NCI-H128 (cell line): ENCODE measurements at regions not wholly inside any gene's neighbourhood (a gene's known extent, or its start where the extent isn't known, plus 50 kb on each side); places are given as distances from the start of the nearest gene placed in this dataset.
"Not testable (repeated sequence)": the region's sequence is repeated elsewhere in the genome, so short reads cannot be mapped to it uniquely, and the experiment has no call there.

Experiments used
- DNase-seq: peaks from one replicate; lab custom pipeline; 2025; ENCODE audit not compliant: unreplicated experiment; lab: John Stamatoyannopoulos, UW

DNA sequence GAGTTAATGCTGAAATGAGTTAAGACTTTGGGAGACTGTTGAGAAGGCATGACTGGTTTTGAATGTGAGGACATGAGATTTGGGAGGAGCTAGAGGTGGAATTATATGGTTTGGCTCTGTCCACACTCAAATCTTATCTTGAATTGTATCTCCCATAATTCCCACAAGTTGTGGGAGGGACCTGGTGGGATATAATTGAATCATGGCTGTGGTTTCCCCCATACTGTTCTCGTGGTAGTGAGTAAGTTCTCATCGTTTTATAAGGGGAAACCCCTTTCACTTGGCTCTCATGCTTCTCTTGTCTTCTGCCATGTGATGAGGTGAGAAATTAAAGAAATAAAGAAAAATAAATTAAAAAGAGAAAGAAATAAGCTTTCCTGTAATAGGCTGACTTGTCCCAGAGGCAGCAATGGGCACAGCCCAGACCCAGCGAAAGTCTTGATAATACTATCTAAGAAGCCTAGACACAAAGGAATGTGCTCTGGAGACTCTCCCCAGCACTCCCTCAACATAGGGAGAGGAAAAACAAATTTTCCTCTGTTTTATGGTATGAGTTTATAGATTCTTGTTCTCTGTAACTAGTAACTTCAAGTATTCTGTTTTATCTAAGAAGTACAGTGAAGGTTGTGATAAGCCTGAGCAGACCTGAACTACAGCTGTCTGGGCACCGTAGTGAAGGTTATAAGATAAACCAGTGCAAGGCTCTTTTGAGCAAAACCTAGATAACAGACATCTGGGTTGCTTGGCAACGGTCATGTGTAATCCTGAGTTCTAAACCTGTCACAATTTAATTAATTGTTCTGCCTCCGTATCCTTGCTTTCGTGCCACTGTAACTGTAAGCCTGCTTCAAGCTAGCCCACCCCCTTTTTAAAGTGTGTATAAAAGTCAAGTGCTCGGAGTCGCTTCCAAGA lies 88.9 kb upstream of the ECI2 start:
- no peak for DNase-seq

DNA sequence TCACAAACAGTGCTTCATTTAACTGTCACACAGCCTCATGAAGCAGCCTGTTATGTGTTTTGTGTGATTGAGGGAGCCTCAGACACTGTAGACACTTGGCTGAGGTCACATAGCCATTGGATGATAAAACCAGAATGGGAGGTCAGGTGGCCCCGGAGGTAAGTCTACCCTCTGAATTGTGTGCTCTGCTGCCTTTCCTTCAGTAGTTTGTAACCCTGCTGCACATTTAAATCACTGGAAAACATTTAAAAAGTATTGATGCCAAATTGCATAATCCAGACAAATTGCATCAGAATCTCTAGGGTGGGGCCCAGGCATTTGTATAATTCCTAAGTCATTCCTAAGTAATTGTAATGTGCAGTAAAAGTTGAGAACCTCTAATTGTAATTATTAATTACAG lies 85.2 kb upstream of the ECI2 start:
- DNase-seq = no peak

DNA sequence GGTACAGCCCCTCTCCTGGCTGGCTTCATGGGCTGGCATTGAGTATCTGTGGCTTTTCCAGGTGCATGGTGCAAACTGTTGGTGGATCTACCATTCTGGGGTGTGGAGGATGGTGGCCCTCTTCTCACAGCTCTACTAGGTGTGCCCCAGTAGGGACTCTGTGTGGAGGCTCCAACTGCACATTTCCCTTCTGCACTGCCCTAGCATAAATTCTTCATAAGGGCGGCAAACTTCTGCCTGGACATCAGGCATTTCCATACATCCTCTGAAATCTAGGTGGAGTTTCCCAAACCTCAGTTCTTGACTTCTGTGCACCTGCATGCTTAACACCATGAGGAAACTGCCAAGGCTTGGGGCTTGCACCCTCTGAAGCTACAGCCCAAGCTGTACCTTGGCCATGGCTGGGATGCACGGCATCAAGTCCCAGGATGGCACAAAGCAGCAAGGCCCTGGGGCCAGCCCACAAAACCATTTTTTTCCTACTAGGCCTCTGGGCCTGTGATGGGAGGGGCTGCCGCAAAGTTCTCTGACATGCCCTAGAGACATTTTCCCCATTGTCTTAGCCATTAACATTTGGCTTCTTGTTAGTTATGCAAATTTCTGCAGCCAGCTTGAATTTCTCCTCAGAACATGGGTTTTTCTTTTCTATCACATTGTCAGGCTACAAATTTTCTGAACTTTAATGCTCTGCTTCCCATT lies 83.4 kb upstream of the ECI2 start:
- not testable (repeated sequence) for DNase-seq

DNA sequence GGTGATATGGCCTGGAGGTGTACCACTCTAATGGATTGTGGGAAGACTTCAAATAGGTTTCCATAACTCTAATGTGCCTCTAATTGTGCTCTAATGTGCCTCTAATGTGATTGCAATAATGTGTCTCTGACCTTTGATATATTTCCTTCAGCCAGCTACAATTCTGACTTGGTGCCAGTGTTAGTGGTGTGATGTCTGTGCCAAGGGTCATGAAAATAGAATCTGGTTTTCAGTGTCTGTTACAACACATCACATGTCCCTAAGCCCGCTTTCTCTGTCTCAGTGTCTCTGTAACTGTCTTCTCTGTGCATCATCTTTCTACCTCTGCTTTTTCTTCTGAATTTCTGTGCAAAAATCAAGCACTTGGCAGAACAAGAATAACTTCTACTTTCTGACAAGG lies 77.2 kb upstream of the ECI2 start:
- no peak for DNase-seq

DNA sequence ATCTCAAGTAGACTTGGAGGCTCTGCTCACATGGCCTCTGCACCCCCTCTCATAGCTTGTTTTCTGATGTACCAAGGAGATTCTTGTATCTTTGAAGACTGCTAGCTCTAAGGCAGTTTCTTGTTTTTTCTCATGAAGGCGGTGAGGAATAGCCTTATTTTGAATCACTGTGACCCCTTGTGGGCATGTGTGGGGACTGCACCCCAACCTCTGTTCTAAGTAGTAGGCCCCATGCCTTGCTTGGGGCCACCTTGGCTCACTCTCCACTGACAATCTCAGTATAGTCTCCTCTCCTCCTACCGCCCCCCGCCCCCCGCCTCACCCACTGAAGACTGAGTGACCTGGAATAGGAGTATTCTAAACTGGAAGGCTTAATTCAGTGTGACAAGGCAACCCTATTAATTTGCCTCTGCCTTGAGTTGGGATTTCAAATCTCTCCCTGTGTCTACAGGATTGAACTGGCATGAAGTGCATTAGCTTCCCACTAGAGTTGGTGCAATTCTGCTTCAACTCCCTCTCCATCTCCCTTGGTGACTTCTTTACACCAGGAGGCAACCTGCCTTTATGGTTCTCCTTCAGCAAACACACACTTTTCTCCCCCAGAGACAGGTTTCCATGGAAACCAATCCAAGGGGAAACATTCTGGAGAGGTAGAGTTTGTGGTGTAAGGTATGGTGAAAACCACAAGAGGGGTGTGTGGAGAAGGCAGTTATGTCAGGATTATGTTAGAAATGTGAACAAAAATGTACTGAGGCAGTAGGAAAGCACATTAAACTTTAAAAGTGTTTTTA lies 75.4 kb upstream of the ECI2 start:
- no peak for DNase-seq

DNA sequence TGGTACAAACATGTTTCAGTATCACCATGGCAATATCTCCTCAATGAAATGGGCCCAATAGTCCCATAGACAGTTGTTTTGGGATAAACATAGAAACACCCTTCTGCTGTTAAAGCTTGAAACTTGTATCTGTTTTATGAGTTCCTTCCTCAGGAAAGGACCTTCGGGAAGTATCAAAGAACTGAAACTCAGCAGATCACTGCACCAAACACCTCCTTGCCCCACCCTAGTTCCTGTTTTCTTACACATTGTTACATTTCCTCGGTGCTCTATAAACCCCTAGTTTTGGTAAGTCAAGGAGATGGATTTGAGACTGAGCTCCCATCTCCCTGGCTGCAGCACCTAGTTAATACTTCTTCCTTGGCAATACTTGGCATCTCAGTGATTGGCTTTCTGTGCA lies 73.8 kb upstream of the ECI2 start:
- DNase-seq = no peak

DNA sequence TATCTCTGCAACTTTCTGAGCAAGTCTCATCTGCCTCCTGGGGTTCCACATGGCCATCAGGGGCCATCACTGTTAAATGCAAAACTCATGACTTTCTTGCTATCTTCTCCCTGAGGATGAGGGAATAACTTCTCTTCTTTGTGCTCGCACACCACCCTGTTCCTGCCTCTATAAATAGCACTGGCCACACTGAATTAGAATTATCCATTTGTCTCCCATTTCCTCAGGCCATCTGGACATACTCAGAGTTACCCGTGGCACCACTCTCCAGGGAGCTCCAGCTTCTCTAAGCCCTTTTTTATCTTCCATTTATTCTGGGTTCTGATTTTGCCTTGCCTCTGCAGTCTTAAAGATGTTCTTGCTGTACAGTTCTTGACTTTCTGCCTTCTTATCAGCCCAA lies 72.8 kb upstream of the ECI2 start:
- DNase-seq = no peak

DNA sequence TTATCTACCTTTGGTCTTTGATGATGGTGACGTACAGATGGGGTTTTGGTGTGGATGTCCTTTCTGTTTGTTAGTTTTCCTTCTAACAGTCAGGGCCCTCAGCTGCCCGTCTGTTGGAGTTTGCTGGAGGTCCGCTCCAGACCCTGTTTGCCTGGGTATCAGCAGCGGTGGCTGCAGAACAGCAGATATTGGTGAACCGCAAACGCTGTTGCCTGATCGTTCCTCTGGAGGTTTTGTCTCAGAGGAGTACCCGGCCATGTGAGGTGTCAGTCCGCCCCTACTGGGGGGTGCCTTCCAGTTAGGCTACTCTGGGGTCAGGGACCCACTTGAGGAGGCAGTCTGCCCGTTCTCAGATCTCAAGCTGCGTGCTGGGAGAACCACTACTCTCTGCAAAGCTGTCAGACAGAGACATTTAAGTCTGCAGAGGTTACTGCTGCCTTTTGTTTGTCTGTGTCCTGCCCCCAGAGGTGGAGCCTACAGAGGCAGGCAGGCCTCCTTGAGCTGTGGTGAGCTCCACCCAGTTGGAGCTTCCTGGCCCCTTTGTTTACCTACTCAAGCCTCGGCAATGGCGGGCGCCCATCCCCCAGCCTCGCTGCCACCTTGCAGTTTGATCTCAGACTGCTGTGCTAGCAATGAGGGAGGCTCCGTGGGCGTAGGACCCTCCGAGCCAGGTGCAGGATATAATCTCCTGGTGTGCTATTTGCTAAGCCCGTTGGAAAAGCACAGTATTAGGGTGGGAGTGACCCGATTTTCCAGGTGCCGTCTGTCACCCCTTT lies 68.5 kb upstream of the ECI2 start:
- DNase-seq = not testable (repeated sequence)

DNA sequence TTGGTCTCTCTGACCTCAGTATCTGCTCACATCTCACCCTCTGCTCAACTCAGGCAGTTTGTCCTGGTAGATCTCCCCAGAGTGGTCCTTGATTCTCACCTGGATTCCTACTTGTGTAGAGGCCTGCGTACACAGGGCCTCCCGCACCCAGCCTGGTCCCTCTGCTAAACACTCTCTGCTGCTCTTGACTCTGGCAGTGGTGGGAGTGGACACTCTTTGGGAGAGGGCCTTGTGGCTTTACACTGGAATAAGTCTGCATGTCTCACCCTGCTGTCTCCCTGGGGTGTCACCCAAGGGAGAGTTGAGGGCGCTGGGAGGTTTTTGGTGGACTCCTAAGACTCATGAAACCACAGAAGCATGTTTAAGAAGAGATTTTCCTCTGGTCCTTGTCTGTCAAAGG lies 57.3 kb upstream of the ECI2 start:
- DNase-seq = no peak

DNA sequence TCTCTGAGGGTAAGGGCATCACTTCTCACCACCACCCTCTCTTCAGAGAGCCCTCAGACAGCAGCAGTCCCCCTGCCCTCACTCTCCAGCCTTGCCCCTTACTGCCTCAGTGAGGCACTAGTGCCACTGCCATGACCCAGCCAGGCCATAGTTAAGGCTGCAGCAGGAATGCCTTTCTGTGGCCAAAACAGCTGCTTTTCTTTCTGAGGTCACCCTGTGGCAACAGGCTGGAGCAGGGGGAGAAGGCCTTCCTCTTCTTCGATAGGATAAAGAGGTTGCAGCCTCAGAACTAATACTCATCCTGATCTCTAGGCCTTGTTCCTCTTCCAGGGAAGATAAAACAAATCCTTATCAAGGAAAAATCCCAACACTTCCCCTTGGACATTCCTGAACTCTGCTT lies 56.8 kb upstream of the ECI2 start:
- no peak for DNase-seq

DNA sequence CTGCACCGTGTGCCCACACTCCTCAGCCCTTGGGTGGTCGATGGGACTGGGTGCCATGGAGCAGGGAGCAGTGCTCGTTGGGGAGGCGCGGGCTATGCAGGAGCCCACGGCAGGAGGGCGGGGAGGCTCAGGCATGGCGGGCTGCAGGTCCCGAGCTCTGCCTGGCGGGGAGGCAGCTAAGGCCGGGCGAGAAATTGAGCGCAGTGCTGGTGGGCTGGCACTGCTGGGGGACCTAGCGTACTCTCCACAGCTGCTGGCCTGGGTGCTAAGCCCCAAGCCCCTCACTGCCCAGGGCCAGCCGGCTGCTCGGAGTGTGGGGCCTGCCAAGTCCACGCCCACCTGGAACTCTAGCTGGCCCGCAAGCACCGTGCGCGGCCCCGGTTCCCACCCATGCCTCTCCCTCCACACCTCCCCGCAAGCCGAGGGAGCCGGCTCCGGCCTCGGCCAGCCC lies 55.9 kb upstream of the ECI2 start:
- no peak for DNase-seq

DNA sequence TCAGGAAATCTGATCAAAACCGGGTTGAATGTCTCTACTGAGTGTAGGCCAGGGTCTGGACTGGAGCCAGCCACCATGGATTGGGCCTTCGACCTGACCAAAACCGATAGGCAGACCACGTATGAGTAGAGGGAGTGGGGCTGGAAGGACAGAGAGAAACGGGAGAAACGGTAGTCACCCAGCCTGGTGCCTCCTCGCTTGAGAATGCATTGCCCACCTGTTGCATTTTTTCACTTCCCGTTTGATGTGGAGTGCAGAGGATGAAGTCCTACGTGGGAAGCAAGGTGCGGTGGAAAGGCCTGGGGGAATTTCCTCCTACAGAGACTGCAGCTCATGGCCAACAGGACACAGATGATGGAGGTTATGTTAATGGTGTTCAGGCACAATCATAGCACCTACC lies 53.9 kb upstream of the ECI2 start:
- no peak for DNase-seq

DNA sequence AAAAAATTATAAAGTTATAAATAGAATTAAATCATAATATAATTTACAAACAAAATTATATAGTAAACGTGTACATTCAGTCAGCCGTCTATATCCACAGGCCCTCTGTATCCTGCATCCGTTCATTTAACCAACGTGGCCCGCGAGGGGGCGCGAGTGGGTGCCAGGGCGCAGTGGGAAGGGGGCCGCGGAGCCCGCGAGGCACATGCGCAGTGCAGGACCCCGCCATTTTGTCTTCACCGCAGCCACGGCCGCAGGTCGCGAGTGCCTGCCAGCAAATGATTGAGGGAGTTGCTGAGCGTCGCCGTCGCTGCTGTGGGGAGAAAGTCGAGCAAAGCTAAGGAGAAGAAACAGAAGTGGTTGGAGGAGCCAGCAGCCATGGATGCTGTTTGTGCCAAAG lies 53.4 kb upstream of the ECI2 start:
- no peak for DNase-seq

DNA sequence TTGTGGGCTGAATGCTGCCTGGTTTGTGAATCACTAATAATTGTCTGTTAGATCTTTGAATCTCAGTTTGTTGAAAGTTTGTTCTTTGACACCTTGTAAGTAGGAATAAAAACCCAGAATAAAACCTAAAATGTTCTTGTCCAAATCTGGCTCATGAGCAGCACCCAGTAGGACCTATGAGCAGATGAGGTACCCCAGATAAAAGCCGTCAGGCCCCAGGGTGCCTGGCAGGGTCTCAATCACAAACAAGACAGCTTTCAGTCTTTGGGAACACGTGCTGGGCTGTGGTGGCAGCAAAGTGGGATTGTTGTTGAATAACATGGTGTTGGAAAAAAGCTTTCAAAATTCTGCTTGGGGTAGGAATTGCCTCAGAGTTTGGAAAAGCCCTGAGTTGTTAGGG lies 52.1 kb upstream of the ECI2 start:
- no peak for DNase-seq

DNA sequence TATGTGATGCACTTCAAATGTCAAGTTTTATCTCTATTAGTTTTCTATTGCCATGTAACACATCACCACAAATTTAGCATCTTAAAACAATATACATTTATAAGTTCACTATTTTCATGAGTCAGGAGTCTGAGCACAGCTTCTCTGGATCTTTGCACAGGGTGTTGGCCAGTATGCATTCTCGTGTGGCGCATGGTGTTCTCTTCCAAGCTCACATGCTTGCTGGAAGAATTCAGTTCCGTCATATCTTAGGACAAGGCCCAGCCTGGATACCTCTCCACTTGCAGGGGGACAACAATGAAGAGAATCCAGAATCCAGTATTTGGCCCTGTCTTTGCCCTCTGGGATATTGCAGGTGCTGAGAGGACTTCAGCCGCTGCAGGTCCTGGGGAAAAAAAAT lies 51.0 kb upstream of the ECI2 start:
- DNase-seq = no peak

DNA sequence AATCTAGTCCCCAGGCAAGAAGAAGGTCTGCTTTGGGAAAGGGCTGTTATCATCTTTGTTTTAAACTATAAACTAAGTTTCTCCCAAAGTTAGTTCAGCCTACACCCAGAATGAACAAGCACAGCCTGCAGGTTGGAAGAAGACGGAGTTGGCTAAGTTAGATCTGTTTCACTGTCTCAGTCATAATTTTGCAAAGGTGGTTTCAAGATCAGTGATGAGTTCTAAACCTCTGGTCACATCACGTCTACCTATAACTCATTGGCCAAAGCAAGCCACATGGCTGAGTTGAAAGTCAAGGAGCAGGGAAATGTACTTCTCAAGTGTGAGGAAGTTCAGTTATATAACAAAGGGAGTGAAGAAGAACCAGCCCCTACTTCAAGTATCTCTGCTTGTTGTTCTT lies 50.5 kb upstream of the ECI2 start:
- DNase-seq = no peak

DNA sequence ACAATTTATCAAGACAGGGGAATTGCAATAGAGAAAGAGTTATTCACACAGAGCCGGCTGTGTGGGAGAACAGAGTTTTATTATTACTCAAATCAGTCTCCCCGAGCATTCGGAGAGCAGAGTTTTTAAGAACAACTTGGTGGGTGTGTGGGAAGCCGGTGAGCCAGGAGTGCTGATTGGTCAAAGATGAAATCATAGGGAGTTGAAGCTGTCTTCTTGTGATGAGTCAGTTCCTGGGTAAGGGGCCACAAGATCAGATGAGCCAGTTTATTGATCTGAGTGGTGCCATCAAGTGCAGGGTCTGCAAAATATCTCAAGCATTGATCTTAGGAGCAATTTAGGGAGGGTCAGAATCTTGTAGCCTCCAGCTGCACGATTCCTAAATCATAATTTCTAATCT lies 50.0 kb upstream of the ECI2 start:
- no peak for DNase-seq
